GM12892 (cell line): ENCODE measurements at regions not wholly inside any gene's neighbourhood (a gene's known extent, or its start where the extent isn't known, plus 50 kb on each side); places are given as distances from the start of the nearest gene placed in this dataset.
"Not testable (repeated sequence)": the region's sequence is repeated elsewhere in the genome, so short reads cannot be mapped to it uniquely, and the experiment has no call there.

Experiments used
- POLR2A ChIP-seq: IDR thresholded peaks from 2 replicates; pipeline ENCODE4 v1.6.1; 2011; ENCODE audit warnings: low read depth, low read length, control low read depth
- POLR2AphosphoS5 ChIP-seq: IDR thresholded peaks from 2 replicates; pipeline ENCODE4 v1.6.1; 2011; ENCODE audit warnings: low read depth, low read length, control low read depth

DNA sequence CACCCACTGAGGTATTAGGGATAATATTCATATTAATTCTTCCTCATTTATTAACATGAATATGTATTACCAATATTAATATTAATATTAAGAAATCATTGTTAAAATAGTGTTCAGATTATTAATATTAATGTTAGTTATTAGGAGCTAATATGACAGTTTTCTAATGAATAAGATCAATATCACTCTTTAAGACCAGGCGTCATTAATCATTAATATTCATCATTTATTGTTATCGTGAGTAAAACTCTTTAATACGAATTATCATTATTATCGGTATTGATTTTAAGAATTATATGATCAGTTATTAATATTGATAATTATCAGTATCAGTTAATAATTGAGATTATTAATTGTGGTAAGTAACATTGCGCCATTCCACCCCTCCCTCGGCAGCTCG lies 101.0 kb upstream of the HMX1 start:
- not testable (repeated sequence) for TF ChIP-seq POLR2A, POLR2AphosphoS5
